Neural crest cell (in vitro differentiated cells): ENCODE measurements at regions not wholly inside any gene's neighbourhood (a gene's known extent, or its start where the extent isn't known, plus 50 kb on each side); places are given as distances from the start of the nearest gene placed in this dataset.

Experiments
- DNase-seq: peaks from one replicate; pipeline ENCODE4 v3.0.0; 2021; ENCODE audit warnings: low read depth, mixed read lengths, low spot score
- H3K27ac Mint-ChIP-seq: one replicate; pipeline ENCODE4 v1.8.0; 2021; ENCODE audit warnings: mild to moderate bottlenecking, mixed read lengths; ENCODE audit not compliant: unreplicated experiment
- H3K27me3 Mint-ChIP-seq: 2 replicates; pipeline ENCODE4 v1.8.0; 2021; ENCODE audit warnings: low read depth, mild to moderate bottlenecking, mixed read lengths
- H3K36me3 Mint-ChIP-seq: 2 replicates; pipeline ENCODE4 v1.8.0; 2021; ENCODE audit warnings: low read depth, mild to moderate bottlenecking, mixed read lengths
- H3K4me1 Mint-ChIP-seq: 2 replicates; pipeline ENCODE4 v1.8.0; 2021; ENCODE audit warnings: mixed read lengths
- H3K4me3 Mint-ChIP-seq: one replicate; pipeline ENCODE4 v1.8.0; 2021; ENCODE audit warnings: mild to moderate bottlenecking, mixed read lengths
- H3K9me3 Mint-ChIP-seq: 2 replicates; pipeline ENCODE4 v1.8.0; 2021; ENCODE audit warnings: mixed read lengths
- CTCF ChIP-seq: fragments of 200-600 bp; sonication (generic); conservative IDR thresholded peaks from 2 replicates; pipeline ENCODE4 v1.5.0; 2021; ENCODE audit warnings: antibody characterized with exemption, mild to moderate bottlenecking

- H3K9me3 Mint-ChIP-seq: peaks cover 11% of the 10 kb centered on the region
- no peak for TF ChIP-seq CTCF
- H3K27me3 Mint-ChIP-seq: no peaks in the 10 kb centered on the region
- no peaks in the 10 kb centered on the region for H3K36me3 Mint-ChIP-seq
- no peak for DNase-seq
- no peak overlapping the region for H3K27ac Mint-ChIP-seq
- no peaks in the 10 kb centered on the region for H3K4me1 Mint-ChIP-seq
- no peak overlapping the region for H3K4me3 Mint-ChIP-seq
Observed at GRCh38 chr3:152968388-152969024, 133.6 kb downstream of the P2RY1 start.

- peaks cover 8% of the 10 kb centered on the region for H3K9me3 Mint-ChIP-seq
- no peak for DNase-seq
- no peak overlapping the region for H3K27ac Mint-ChIP-seq
- H3K27me3 Mint-ChIP-seq: no peaks in the 10 kb centered on the region
- H3K4me3 Mint-ChIP-seq: no peak overlapping the region
- H3K36me3 Mint-ChIP-seq: no peaks in the 10 kb centered on the region
- no peaks in the 10 kb centered on the region for H3K4me1 Mint-ChIP-seq
- TF ChIP-seq CTCF: no peak
Observed at GRCh38 chr3:152969557-152970300, 134.8 kb downstream of the P2RY1 start.

- H3K9me3 Mint-ChIP-seq: peaks cover 3% of the 10 kb centered on the region
- no peaks in the 10 kb centered on the region for H3K4me1 Mint-ChIP-seq
- H3K36me3 Mint-ChIP-seq: no peaks in the 10 kb centered on the region
- DNase-seq: no peak
- H3K27ac Mint-ChIP-seq: no peak overlapping the region
- H3K4me3 Mint-ChIP-seq: no peak overlapping the region
- H3K27me3 Mint-ChIP-seq: no peaks in the 10 kb centered on the region
- TF ChIP-seq CTCF: no peak
Observed at GRCh38 chr3:152970851-152971250, 135.9 kb downstream of the P2RY1 start.

GRCh38 chr3:152971880-152972279, 136.9 kb downstream of the P2RY1 start:
- H3K4me3 Mint-ChIP-seq: no peak overlapping the region
- TF ChIP-seq CTCF: no peak
- H3K9me3 Mint-ChIP-seq: peaks cover 3% of the 10 kb centered on the region
- H3K27me3 Mint-ChIP-seq: no peaks in the 10 kb centered on the region
- no peaks in the 10 kb centered on the region for H3K36me3 Mint-ChIP-seq
- H3K27ac Mint-ChIP-seq: no peak overlapping the region
- DNase-seq: no peak
- H3K4me1 Mint-ChIP-seq: no peaks in the 10 kb centered on the region

- Mint-ChIP-seq H3K4me1 (no peaks in the 10 kb centered on the region), H3K27me3 (no peaks in the 10 kb centered on the region), H3K36me3 (no peaks in the 10 kb centered on the region), H3K27ac (no peak overlapping the region), H3K4me3 (no peak overlapping the region), H3K9me3 (peaks cover 3% of the 10 kb centered on the region)
- no peak for TF ChIP-seq CTCF
- DNase-seq: no peak
Observed at GRCh38 chr3:152973575-152973974, 138.6 kb downstream of the P2RY1 start.
